GM13976 (cell line): ENCODE measurements at regions not wholly inside any gene's neighbourhood (a gene's known extent, or its start where the extent isn't known, plus 50 kb on each side); places are given as distances from the start of the nearest gene placed in this dataset.

ENCODE experiments used
- DNase-seq: peaks from one replicate; pipeline ENCODE4 v3.0.0; 2012; ENCODE audit warnings: low spot score
- CTCF ChIP-seq: IDR thresholded peaks from 2 replicates; pipeline ENCODE4 v1.5.1; 2012; ENCODE audit warnings: borderline replicate concordance, mild to moderate bottlenecking; ENCODE audit not compliant: insufficient read depth; ENCODE audit errors: extremely low read depth, missing control alignments, control extremely low read depth
- in situ Hi-C: fragments of 300-500 bp; cut with MboI; formaldehyde crosslinking; loops from one replicate; pipeline ENCODE4 v1.12.0; 2022; ENCODE audit warnings: low sequenced_read_pairs, mixed read lengths, inconsistent platforms; ENCODE audit not compliant: unreplicated experiment

GRCh38 chr2:128437204-128437565, 118.5 kb upstream of the HS6ST1 start:
- DNase-seq: no peak

GRCh38 chr2:128438091-128438490, 119.4 kb upstream of the HS6ST1 start:
- no peak for TF ChIP-seq CTCF
- in situ Hi-C loops: no loop called here
- no peak for DNase-seq

More at GRCh38 chr2:128437204-128437565, 118.5 kb upstream of the HS6ST1 start:
- in situ Hi-C loops: no loop called here
- no peak for TF ChIP-seq CTCF

GRCh38 chr2:128438586-128438985, 119.9 kb upstream of the HS6ST1 start:
- TF ChIP-seq CTCF: no peak
- no peak for DNase-seq
- in situ Hi-C loops: no loop called here

GRCh38 chr2:128439031-128439790, 120.5 kb upstream of the HS6ST1 start:
- no peak for DNase-seq
- TF ChIP-seq CTCF: no peak

GRCh38 chr2:128439791-128440665, 121.4 kb upstream of the HS6ST1 start:
- no peak for DNase-seq
- in situ Hi-C loops: no loop called here
- TF ChIP-seq CTCF: no peak

More at GRCh38 chr2:128439031-128439790, 120.5 kb upstream of the HS6ST1 start:
- in situ Hi-C loops: no loop called here

GRCh38 chr2:128440666-128441340, 122.1 kb upstream of the HS6ST1 start:
- no peak for DNase-seq
- in situ Hi-C loops: no loop called here
- no peak for TF ChIP-seq CTCF
